SU-DHL-6 (cell line): ENCODE measurements at regions not wholly inside any gene's neighbourhood (a gene's known extent, or its start where the extent isn't known, plus 50 kb on each side); places are given as distances from the start of the nearest gene placed in this dataset.

Source experiments
- EZH2phosphoT487 ChIP-seq: fragments of 200-600 bp; sonication (generic), shearing (Covaris generic); conservative IDR thresholded peaks from 2 replicates; pipeline ENCODE4 v1.6.1; 2018; ENCODE audit warnings: mild to moderate bottlenecking, antibody characterized with exemption, low read length, moderate library complexity, mixed read lengths
- TF ChIP-seq, protein P1 (sequence below): fragments of 200-600 bp; sonication (generic); IDR thresholded peaks from one replicate; pipeline ENCODE4 v1.5.1; 2017; ENCODE audit warnings: antibody characterized with exemption, mild to moderate bottlenecking, low read length, moderate library complexity; ENCODE audit not compliant: insufficient read depth, poor library complexity, severe bottlenecking

DNA sequence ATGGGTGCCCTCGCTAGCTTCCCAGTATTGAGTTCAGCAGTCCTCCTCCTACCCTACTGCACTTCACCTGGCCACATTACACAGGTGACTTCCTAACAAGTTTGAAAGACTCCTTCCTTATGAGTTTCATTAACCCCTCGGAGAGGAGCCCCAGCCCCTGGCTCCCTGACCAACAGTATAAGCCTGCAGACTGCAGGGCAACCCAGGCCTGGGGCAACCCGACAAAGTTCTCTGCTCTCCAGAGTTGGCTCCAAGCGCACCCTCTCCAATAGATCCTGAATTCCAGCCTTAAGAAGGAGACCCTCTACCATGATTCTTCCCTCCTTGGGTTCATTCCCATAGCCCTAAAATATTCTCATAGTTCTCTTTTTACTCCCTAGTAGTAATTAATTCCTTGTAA is 1162.8 kb upstream of the TMEFF2 start:
- TF ChIP-seq, protein P1, sequence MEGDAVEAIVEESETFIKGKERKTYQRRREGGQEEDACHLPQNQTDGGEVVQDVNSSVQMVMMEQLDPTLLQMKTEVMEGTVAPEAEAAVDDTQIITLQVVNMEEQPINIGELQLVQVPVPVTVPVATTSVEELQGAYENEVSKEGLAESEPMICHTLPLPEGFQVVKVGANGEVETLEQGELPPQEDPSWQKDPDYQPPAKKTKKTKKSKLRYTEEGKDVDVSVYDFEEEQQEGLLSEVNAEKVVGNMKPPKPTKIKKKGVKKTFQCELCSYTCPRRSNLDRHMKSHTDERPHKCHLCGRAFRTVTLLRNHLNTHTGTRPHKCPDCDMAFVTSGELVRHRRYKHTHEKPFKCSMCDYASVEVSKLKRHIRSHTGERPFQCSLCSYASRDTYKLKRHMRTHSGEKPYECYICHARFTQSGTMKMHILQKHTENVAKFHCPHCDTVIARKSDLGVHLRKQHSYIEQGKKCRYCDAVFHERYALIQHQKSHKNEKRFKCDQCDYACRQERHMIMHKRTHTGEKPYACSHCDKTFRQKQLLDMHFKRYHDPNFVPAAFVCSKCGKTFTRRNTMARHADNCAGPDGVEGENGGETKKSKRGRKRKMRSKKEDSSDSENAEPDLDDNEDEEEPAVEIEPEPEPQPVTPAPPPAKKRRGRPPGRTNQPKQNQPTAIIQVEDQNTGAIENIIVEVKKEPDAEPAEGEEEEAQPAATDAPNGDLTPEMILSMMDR, result no peak
- no peak for TF ChIP-seq EZH2phosphoT487
